GM18868 (cell line): ENCODE measurements at regions not wholly inside any gene's neighbourhood (a gene's known extent, or its start where the extent isn't known, plus 50 kb on each side); places are given as distances from the start of the nearest gene placed in this dataset.

Experiments
- ATAC-seq: cut with Tn5 transposase; IDR thresholded peaks from one replicate; pipeline ENCODE4 v1.9.1; 2021; ENCODE audit warnings: mild to moderate bottlenecking, moderate library complexity; ENCODE audit not compliant: unreplicated experiment

DNA sequence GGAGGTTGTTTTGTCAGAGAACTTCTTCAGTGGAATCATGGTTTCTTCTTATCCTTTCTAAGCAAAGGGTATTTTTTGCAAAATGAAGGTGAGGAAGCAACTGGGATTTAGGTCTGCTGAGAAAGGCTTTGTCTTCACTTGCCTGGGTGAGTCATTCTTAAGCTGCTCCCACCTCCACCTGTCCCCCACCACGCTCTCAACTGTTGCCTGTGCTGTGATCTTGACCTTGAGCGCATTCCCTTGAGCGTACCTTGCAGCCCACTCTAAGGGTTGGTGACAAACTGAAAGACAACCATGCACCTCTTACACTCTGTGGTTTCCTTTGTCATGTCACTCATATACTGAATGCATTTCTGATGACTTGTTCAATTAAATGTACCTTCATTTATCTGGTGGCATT is 641.1 kb downstream of the RNF144B start:
- ATAC-seq, result no peak

DNA sequence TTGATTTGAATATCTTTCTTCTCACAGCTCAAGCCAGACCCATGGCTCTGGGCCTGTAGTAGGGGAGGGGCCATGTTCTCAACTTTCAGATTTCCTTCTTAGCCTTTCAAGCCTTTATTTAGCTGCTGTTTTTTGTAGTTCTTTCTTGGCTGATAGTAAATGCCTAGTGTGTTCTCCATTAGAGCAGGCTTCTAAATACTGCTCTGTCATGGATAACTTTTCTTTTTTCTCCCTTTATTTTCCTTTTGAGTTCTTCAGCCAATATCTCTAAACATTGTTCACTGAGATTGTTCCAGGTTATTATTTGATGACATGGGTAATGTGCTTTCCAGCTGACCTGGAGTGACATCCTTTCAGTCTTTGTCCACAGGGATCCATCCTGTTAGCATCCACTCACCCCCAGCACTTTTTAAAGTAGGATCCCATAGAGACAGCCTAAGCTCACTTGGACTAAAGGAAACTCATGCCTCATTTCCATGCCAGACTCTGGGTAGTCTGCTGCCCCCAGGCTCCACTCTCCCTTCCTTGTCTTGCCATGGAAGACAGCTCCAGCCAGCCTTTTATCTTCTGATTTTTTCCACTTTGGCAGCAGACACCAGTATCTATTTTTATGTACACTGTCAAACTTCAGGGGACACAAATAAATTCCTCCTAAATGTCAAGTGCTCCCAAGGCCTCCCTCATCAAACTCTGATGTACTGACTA is 645.6 kb downstream of the RNF144B start:
- no peak for ATAC-seq

- no peak for ATAC-seq
Measured at GRCh38 chr6:19033683-19034082, 646.5 kb downstream of the RNF144B start.

- ATAC-seq, result no peak
Measured at GRCh38 chr6:19034986-19035385, 647.8 kb downstream of the RNF144B start.

DNA sequence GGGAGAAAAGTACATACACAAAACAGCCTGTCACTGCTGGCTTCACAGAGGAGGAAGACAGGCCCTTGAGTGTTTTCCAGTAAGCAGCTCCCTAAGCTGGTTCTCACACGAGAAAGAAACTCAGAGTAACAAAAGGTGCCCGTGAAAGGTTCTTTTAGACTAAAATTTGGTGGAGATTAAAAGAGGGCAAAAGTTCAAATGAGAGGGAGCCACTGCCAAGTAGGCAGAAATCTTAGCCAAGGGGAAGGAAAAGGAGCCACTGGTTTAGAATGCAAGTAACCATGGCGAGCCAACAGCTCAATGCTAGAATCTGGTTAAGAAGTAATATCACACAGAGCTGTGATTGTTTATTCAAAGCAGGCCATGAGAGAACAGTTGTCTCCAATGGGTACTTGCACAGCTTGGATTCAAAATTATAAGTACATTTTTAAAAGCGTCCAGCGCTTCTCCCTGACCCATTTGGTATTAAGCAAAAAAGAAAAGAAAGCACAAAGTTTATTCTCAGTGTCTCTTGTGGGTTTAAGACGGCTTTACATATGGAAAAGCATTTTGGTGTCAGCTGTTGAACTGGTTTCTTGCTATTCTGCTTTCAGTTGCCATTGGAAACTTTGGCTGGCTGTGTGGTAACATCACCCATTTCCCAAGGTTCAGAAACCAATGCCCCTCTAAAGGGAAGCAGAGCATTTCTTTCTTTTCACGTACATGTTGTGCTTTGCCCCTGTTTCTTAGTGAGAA is 648.5 kb downstream of the RNF144B start:
- no peak for ATAC-seq

DNA sequence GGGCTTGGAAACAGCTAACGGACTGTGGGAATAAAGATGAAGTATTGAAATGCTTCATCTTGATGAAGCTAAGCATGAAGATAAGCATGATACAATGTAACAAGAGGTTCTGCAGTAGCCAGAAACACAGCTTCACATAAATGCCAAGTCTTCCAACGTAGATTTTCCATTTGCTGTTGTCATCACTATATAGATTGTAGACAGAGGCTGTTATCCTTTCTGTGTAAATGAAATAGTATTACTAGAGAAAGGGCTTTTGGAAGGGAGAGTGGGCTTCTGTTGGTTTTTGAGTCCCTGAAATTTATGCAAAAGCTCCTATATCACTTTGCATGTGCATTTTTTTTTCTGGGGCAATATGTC is 649.0 kb downstream of the RNF144B start:
- ATAC-seq, result no peak

DNA sequence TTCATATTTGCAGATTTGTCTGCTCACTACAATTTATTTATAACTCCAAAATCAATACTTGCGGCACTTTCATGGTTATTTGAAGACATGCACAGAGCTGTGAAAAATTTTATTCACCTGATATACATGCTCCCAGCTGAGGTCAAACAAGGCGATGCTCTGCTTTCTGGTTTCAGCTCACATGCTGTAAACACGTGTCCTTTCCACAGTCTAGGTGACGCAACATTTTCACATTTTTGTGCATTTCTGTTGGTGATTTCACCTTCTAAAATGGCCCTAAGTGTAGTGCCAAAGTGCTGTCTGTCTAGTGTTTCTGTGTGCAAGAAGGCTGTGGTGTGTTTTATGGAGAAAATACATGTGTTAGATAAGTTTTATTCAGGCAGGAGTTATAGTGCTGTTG is 650.5 kb downstream of the RNF144B start:
- no peak for ATAC-seq

DNA sequence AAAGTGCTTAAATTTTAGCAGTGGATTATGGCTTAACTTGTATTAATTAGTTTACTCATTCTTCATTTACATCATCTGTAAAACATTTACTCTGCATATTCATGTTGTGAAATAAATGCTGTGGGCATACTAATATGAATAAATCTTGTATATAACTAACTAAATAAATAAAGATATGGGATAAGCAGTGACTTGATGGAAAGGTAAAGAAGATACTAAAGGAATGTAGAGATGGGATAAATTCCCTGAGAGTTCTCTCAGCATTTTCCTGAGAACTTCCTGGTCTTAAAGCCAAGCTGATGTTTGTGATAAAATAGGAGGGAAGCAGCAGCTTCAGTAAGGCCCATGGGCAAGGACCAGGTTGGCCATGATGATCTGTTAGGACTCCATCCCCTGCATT is 652.1 kb downstream of the RNF144B start:
- no peak for ATAC-seq

- no peak for ATAC-seq
Measured at GRCh38 chr6:19041906-19042305, 654.8 kb downstream of the RNF144B start.

GRCh38 chr6:19042420-19042819 is 655.3 kb downstream of the RNF144B start:
- ATAC-seq, result no peak

- no peak for ATAC-seq
Measured at GRCh38 chr6:19050765-19051164, 663.6 kb downstream of the RNF144B start.

DNA sequence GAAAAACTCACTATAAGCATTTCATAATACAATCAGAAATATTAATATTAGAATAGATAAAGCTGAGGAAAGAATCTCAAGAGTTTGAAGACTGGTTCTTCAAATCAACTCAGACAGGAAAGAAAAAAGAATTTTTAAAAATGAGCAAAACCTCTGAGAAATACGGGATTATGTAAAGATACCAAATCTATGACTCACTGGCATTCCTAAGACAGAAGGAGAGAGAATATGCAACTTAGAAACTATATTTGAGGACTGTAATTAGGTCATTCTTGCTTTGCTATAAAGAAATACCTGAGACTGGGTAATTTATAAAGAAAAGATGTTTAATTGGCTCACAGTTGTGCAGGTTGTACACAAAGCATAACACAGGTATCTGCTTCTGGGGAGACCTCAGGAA is 665.1 kb downstream of the RNF144B start:
- no peak for ATAC-seq

- no peak for ATAC-seq
Measured at GRCh38 chr6:19059102-19059501, 672.0 kb downstream of the RNF144B start.

- no peak for ATAC-seq
Measured at GRCh38 chr6:19067165-19067564, 680.0 kb downstream of the RNF144B start.

DNA sequence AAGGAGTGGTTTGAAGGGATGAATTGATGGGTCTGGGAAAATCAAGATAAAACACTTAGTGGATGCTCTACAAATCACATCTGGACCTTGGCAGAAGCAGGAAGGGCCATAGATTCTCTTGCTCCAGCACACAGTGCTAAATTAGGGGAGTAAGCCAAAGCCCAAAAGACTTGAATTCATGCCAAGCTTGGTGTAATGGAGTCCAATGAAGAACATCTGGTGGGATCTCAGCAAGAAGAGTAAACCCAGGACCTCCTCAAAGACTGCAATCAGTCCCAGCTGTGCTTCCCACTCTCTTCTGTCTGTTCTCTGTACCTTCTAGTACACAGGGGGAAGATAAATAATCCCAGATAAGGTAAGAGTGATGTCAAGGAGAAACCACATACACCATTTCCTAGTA is 683.4 kb downstream of the RNF144B start:
- ATAC-seq, result no peak

DNA sequence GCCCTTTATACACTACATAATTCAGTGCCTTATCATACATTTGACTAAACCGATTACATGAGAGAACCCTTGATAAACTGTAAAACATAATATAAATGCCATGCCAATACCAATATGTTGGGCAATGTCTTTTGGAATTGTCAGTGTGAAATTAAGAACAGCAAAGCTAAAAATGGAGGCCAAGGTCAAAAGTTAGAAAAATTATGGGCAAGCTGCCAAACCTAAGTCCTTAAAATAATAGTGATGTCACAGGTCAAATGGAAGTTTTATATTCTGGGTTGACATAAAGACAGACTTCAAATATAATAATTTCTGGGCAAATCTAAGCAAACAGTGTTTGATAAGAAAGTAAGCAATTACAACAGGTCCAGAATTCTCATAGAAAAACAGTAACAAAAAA is 696.7 kb downstream of the RNF144B start:
- no peak for ATAC-seq

GRCh38 chr6:19086480-19086879 is 699.3 kb downstream of the RNF144B start:
- no peak for ATAC-seq

DNA sequence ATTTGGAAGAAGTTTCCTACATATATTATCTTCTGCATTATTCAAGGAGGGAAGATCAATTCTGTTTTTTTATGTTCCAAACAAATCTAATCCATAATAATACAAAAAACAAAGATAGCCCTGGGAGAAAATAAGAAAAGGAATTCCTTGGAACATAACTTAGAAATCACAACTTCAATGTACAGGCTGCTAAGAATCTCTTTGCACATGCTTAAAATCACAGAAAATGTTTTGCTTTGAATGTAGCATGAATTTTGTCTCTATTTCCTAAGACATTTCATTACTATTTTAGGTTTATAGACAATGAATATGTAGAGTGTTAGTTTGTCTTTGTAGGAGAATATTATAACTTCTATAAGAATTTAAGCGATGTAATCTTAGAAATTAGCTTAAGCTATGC is 700.1 kb downstream of the RNF144B start:
- ATAC-seq, result no peak

DNA sequence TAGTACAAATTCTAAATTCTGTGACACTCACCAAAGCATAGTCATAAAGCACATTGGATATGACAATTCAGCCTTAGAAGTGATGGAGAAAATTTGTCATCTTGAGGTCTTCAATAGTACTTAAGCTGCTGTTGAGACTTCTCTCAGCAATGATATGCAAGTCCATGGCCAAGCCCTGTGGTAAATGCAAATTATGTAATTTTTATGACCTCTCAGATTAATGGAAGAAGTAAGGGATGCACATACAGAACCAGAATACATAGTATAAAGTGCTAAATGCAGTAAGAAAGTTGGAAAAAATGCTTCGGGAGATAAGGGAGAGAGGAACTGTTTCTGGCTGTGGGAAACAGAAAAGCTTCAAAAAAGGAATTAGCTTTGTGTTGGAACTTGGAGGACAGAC is 700.7 kb downstream of the RNF144B start:
- ATAC-seq, result no peak

GRCh38 chr6:19100752-19101151 is 713.6 kb downstream of the RNF144B start:
- no peak for ATAC-seq

- no peak for ATAC-seq
Measured at GRCh38 chr6:19102936-19103335, 715.8 kb downstream of the RNF144B start.

- ATAC-seq, result no peak
Measured at GRCh38 chr6:19107468-19107867, 720.3 kb downstream of the RNF144B start.

GRCh38 chr6:19121521-19121920 is 715.6 kb upstream of the ID4 start:
- ATAC-seq, result no peak
